ENCODE measurements at regions not wholly inside any gene's neighbourhood (a gene's known extent, or its start where the extent isn't known, plus 50 kb on each side); places are given as distances from the start of the nearest gene placed in this dataset.

GRCh38 chr15:46580487-46580886 is 945.7 kb downstream of the SQOR start:
- Mint-ChIP-seq H3K36me3 (ENCODE audit: low read depth) (no peaks in the 10 kb centered on the region), H3K4me3 (no peak overlapping the region), H3K27ac (no peak overlapping the region), H3K27me3 (no peaks in the 10 kb centered on the region), H3K9me3 (peaks cover 5% of the 10 kb centered on the region), H3K4me1 (ENCODE audit: low read depth) (no peaks in the 10 kb centered on the region)
- no peaks in the 10 kb centered on the region for H3K36me3 ChIP-seq (ENCODE audit: insufficient read depth, low read length)
- H3K27me3 ChIP-seq (ENCODE audit: control insufficient read depth in 1 of 2, insufficient read depth in 2 of 2, low read length in 2 of 2): no peaks in the 10 kb centered on the region
- intact Hi-C loops (cut with DNase I, micrococcal nuclease): no loop called here
- ATAC-seq (ENCODE audit: poor library complexity) (no peak), DNase-seq (no peak)
- no peak overlapping the region for H3K4me3 ChIP-seq (ENCODE audit: low read length)
- H3K4me1 ChIP-seq (ENCODE audit: insufficient read depth, low read length): no peaks in the 10 kb centered on the region
- CTCF ChIA-PET: no interaction called here
- no peaks in the 10 kb centered on the region for H3K9me3 ChIP-seq (ENCODE audit: control insufficient read depth in 1 of 2, insufficient read depth in 1 of 2, low read length in 2 of 2)
- POLR2A ChIA-PET: no interaction called here
- H3K27ac ChIP-seq (ENCODE audit: low read depth in 1 of 2, low read length in 2 of 2): no peak overlapping the region
- no peak for TF ChIP-seq CTCF (IDR thresholded peaks at IDR 0.05)

- no peak overlapping the region for H3K4me3 ChIP-seq (ENCODE audit: low read length)
- H3K27ac ChIP-seq (ENCODE audit: low read depth in 1 of 2, low read length in 2 of 2): no peak overlapping the region
- DNase-seq: no peak
- TF ChIP-seq CTCF (IDR thresholded peaks at IDR 0.05): no peak
- no peaks in the 10 kb centered on the region for H3K36me3 Mint-ChIP-seq (ENCODE audit: low read depth)
- POLR2A ChIA-PET: no interaction called here
- no peaks in the 10 kb centered on the region for H3K9me3 ChIP-seq (ENCODE audit: control insufficient read depth in 1 of 2, insufficient read depth in 1 of 2, low read length in 2 of 2)
- no peaks in the 10 kb centered on the region for H3K27me3 ChIP-seq (ENCODE audit: control insufficient read depth in 1 of 2, insufficient read depth in 2 of 2, low read length in 2 of 2)
- no peak for ATAC-seq (ENCODE audit: poor library complexity)
- intact Hi-C loops (cut with DNase I, micrococcal nuclease): no loop called here
- peaks cover 5% of the 10 kb centered on the region for H3K9me3 Mint-ChIP-seq
- no peaks in the 10 kb centered on the region for H3K4me1 Mint-ChIP-seq (ENCODE audit: low read depth)
- H3K27ac Mint-ChIP-seq: no peak overlapping the region
- H3K4me1 ChIP-seq (ENCODE audit: insufficient read depth, low read length): no peaks in the 10 kb centered on the region
- no peaks in the 10 kb centered on the region for H3K27me3 Mint-ChIP-seq
- CTCF ChIA-PET: no interaction called here
- H3K4me3 Mint-ChIP-seq: no peak overlapping the region
- no peaks in the 10 kb centered on the region for H3K36me3 ChIP-seq (ENCODE audit: insufficient read depth, low read length)
Observed at GRCh38 chr15:46580924-46581323, 946.1 kb downstream of the SQOR start.

- Mint-ChIP-seq H3K9me3 (peaks cover 2% of the 10 kb centered on the region), H3K4me1 (ENCODE audit: low read depth) (no peaks in the 10 kb centered on the region), H3K27ac (no peak overlapping the region), H3K36me3 (ENCODE audit: low read depth) (no peaks in the 10 kb centered on the region), H3K4me3 (no peak overlapping the region), H3K27me3 (no peaks in the 10 kb centered on the region)
- no peak for TF ChIP-seq CTCF (IDR thresholded peaks at IDR 0.05)
- Histone ChIP-seq H3K27me3 (ENCODE audit: control insufficient read depth in 1 of 2, insufficient read depth in 2 of 2, low read length in 2 of 2) (no peaks in the 10 kb centered on the region), H3K36me3 (ENCODE audit: insufficient read depth, low read length) (no peaks in the 10 kb centered on the region), H3K4me1 (ENCODE audit: insufficient read depth, low read length) (no peaks in the 10 kb centered on the region), H3K27ac (ENCODE audit: low read depth in 1 of 2, low read length in 2 of 2) (no peak overlapping the region), H3K4me3 (ENCODE audit: low read length) (no peak overlapping the region), H3K9me3 (ENCODE audit: control insufficient read depth in 1 of 2, insufficient read depth in 1 of 2, low read length in 2 of 2) (peaks cover 5 to 10% of the 10 kb centered on the region in 2 experiments)
- intact Hi-C loops (cut with DNase I, micrococcal nuclease): no loop called here
- ChIA-PET POLR2A (no interaction called here), CTCF (no interaction called here)
- DNase-seq (no peak), ATAC-seq (ENCODE audit: poor library complexity) (no peak)
Observed at GRCh38 chr15:46589088-46589487, 954.3 kb downstream of the SQOR start.

Data from CD4-positive, alpha-beta T cell (primary cell).